ENCODE measurements at regions not wholly inside any gene's neighbourhood (a gene's known extent, or its start where the extent isn't known, plus 50 kb on each side); places are given as distances from the start of the nearest gene placed in this dataset.

- Histone ChIP-seq H3K9ac (ENCODE audit: low read depth in 1 of 2, low read length in 2 of 2) (no peak overlapping the region), H3K4me3 (ENCODE audit: low read depth in 1 of 3, low read length in 3 of 3) (no peak overlapping the region), H3K36me3 (ENCODE audit: control insufficient read depth in 4 of 4, insufficient read depth in 3 of 4, low read depth in 1 of 4, low read length in 3 of 4) (no peaks in the 10 kb centered on the region), H3K9me3 (ENCODE audit: control insufficient read depth in 4 of 4, low read length in 3 of 4) (peaks cover 0 to 7% (median 4%) of the 10 kb centered on the region in 4 donors), H3K4me1 (ENCODE audit: control insufficient read depth in 4 of 4, insufficient read depth in 4 of 4, low read length in 3 of 4) (peaks cover 0 to 3% (median 1%) of the 10 kb centered on the region in 4 donors), H3K27ac (ENCODE audit: low read depth in 1 of 2, low read length in 2 of 2) (no peak overlapping the region), H3K27me3 (ENCODE audit: control insufficient read depth in 4 of 4, insufficient read depth in 4 of 4, low read length in 3 of 4) (peaks cover 0 to 6% (median 0%) of the 10 kb centered on the region in 4 donors)
- no peak for DNase-seq (ENCODE audit: low spot score)
- WGBS, result 89% methylated on average over 9 of the region's 9 CpGs
- TF ChIP-seq ATF3 (IDR thresholded peaks at IDR 0.05) (no peak), FOXA2 (IDR thresholded peaks at IDR 0.05) (no peak), JUND (IDR thresholded peaks at IDR 0.05) (no peak), MAX (IDR thresholded peaks at IDR 0.05) (no peak), HNF4G (IDR thresholded peaks at IDR 0.05) (no peak), RAD21 (IDR thresholded peaks at IDR 0.05) (no peak), EGR1 (IDR thresholded peaks at IDR 0.05; ENCODE audit: low read depth in 2 of 2) (no peak), HNF4A (conservative IDR thresholded peaks at IDR 0.05) (no peak), GABPA (IDR thresholded peaks at IDR 0.05 in 1 of 2, conservative IDR thresholded peaks at IDR 0.05 in 1 of 2) (no peak), ZBTB33 (IDR thresholded peaks at IDR 0.05) (no peak), TAF1 (conservative IDR thresholded peaks at IDR 0.05) (no peak)
These were observed 199.6 kb upstream of the MKI67 start for GRCh38 chr10:128325788-128326187.

- no peak overlapping the region for H3K4me3 ChIP-seq (ENCODE audit: low read depth in 1 of 3, low read length in 3 of 3)
- H3K36me3 ChIP-seq (ENCODE audit: control insufficient read depth in 4 of 4, insufficient read depth in 3 of 4, low read depth in 1 of 4, low read length in 3 of 4), result no peaks in the 10 kb centered on the region
- H3K27me3 ChIP-seq (ENCODE audit: control insufficient read depth in 4 of 4, insufficient read depth in 4 of 4, low read length in 3 of 4), result peaks cover 0 to 6% (median 0%) of the 10 kb centered on the region in 4 donors
- H3K27ac ChIP-seq (ENCODE audit: low read depth in 1 of 2, low read length in 2 of 2), result no peak overlapping the region
- peaks cover 0 to 3% (median 1%) of the 10 kb centered on the region in 4 donors for H3K4me1 ChIP-seq (ENCODE audit: control insufficient read depth in 4 of 4, insufficient read depth in 4 of 4, low read length in 3 of 4)
- WGBS, result 88% methylated on average over 19 of the region's 19 CpGs
- TF ChIP-seq HNF4G (IDR thresholded peaks at IDR 0.05) (no peak), TAF1 (conservative IDR thresholded peaks at IDR 0.05) (no peak), JUND (IDR thresholded peaks at IDR 0.05) (no peak), YY1 (IDR thresholded peaks at IDR 0.05) (no peak), RAD21 (IDR thresholded peaks at IDR 0.05) (no peak)
- H3K9me3 ChIP-seq (ENCODE audit: control insufficient read depth in 4 of 4, low read length in 3 of 4), result peaks cover 0 to 7% (median 4%) of the 10 kb centered on the region in 4 donors
- DNase-seq (ENCODE audit: low spot score), result no peak
- no peak overlapping the region for H3K9ac ChIP-seq (ENCODE audit: low read depth in 1 of 2, low read length in 2 of 2)
These were observed 200.0 kb upstream of the MKI67 start for GRCh38 chr10:128326251-128326650.

- no peak overlapping the region for H3K9ac ChIP-seq (ENCODE audit: low read depth in 1 of 2, low read length in 2 of 2)
- no peak overlapping the region for H3K4me3 ChIP-seq (ENCODE audit: low read depth in 1 of 3, low read length in 3 of 3)
- no peaks in the 10 kb centered on the region for H3K36me3 ChIP-seq (ENCODE audit: control insufficient read depth in 4 of 4, insufficient read depth in 3 of 4, low read depth in 1 of 4, low read length in 3 of 4)
- peaks cover 0 to 7% (median 4%) of the 10 kb centered on the region in 4 donors for H3K9me3 ChIP-seq (ENCODE audit: control insufficient read depth in 4 of 4, low read length in 3 of 4)
- WGBS, result 86% methylated on average over 11 of the region's 11 CpGs
- TF ChIP-seq NR2F2 (IDR thresholded peaks at IDR 0.05) (no peak), RAD21 (IDR thresholded peaks at IDR 0.05) (no peak), HNF4G (IDR thresholded peaks at IDR 0.05) (no peak), MAX (IDR thresholded peaks at IDR 0.05) (no peak), RXRA (IDR thresholded peaks at IDR 0.05) (no peak)
- DNase-seq (ENCODE audit: low spot score), result no peak
- H3K27ac ChIP-seq (ENCODE audit: low read depth in 1 of 2, low read length in 2 of 2), result no peak overlapping the region
- H3K4me1 ChIP-seq (ENCODE audit: control insufficient read depth in 4 of 4, insufficient read depth in 4 of 4, low read length in 3 of 4), result peaks cover 0 to 3% (median 1%) of the 10 kb centered on the region in 4 donors
- peaks cover 0 to 4% (median 0%) of the 10 kb centered on the region in 4 donors for H3K27me3 ChIP-seq (ENCODE audit: control insufficient read depth in 4 of 4, insufficient read depth in 4 of 4, low read length in 3 of 4)
These were observed 200.6 kb upstream of the MKI67 start for GRCh38 chr10:128326851-128327250.

Data from liver (tissue), 7 donors.